Keratinocyte (primary cell): ENCODE measurements at regions not wholly inside any gene's neighbourhood (a gene's known extent, or its start where the extent isn't known, plus 50 kb on each side); places are given as distances from the start of the nearest gene placed in this dataset.
"Not testable (repeated sequence)": the region's sequence is repeated elsewhere in the genome, so short reads cannot be mapped to it uniquely, and the experiment has no call there.

Source experiments
- DNase-seq: peaks from one replicate; pipeline ENCODE4 v3.0.0-alpha.2; 2011; ENCODE audit warnings: low read depth, missing footprints, low spot score
- FAIRE-seq: peaks from 2 replicates; lab custom pipeline; 2011; peaks lifted over from hg19 to GRCh38; lab: Jason Lieb, UNC
- H2AFZ ChIP-seq: 2 replicates; pipeline ENCODE4 v1.6.0; 2012; ENCODE audit warnings: low read length, control low read depth, inconsistent platforms; ENCODE audit not compliant: control insufficient read depth
- H3K27ac ChIP-seq: 2 replicates; pipeline ENCODE4 v1.5.1; 2011; ENCODE audit warnings: low read length; ENCODE audit not compliant: control insufficient read depth, insufficient read depth
- H3K27me3 ChIP-seq: 3 replicates; pipeline ENCODE4 v1.6.0; 2011; ENCODE audit warnings: low read length; ENCODE audit not compliant: control insufficient read depth, insufficient read depth; ENCODE audit errors: extremely low read depth
- H3K36me3 ChIP-seq, 2 experiments: 2 replicates in 1 of 2; 3 replicates in 1 of 2; pipeline ENCODE4 v1.5.1; 2011; ENCODE audit warnings: low read length in 2 of 2, mild to moderate bottlenecking in 1 of 2; ENCODE audit not compliant: control insufficient read depth in 2 of 2, insufficient read depth in 2 of 2; ENCODE audit errors: extremely low read depth in 1 of 2
- H3K4me1 ChIP-seq: 3 replicates; pipeline ENCODE4 v1.5.1; 2011; ENCODE audit warnings: low read length; ENCODE audit not compliant: control insufficient read depth, insufficient read depth; ENCODE audit errors: extremely low read depth
- H3K4me2 ChIP-seq: 3 replicates; pipeline ENCODE4 v1.6.0; 2011; ENCODE audit warnings: low read depth, low read length; ENCODE audit not compliant: control insufficient read depth, insufficient read depth; ENCODE audit errors: extremely low read depth
- H3K4me3 ChIP-seq, 3 experiments: fragments of 200-600 bp in 1 of 3; sonication (generic) in 1 of 3; 2 replicates in 2 of 3; 3 replicates in 1 of 3; pipeline ENCODE4 v1.5.1; 2011 to 2016; ENCODE audit warnings: low read length in 3 of 3, mild to moderate bottlenecking in 3 of 3, control low read depth in 2 of 3, inconsistent platforms in 1 of 3, low read depth in 1 of 3, mixed read lengths in 1 of 3, mixed run types in 1 of 3, moderate library complexity in 1 of 3; ENCODE audit not compliant: control insufficient read depth in 2 of 3, insufficient read depth in 2 of 3; ENCODE audit errors: extremely low read depth in 1 of 3
- H3K79me2 ChIP-seq: 2 replicates; pipeline ENCODE4 v1.6.0; 2012; ENCODE audit warnings: low read length; ENCODE audit not compliant: control insufficient read depth, insufficient read depth
- H3K9ac ChIP-seq: 3 replicates; pipeline ENCODE4 v1.6.0; 2011; ENCODE audit warnings: low read length; ENCODE audit not compliant: control insufficient read depth, insufficient read depth; ENCODE audit errors: extremely low read depth
- H3K9me1 ChIP-seq: 3 replicates; pipeline ENCODE4 v1.6.0; 2011; ENCODE audit warnings: low read length; ENCODE audit not compliant: control insufficient read depth, insufficient read depth; ENCODE audit errors: extremely low read depth
- H3K9me3 ChIP-seq: 2 replicates; pipeline ENCODE4 v1.5.1; 2012; ENCODE audit warnings: low read depth, low read length; ENCODE audit not compliant: control insufficient read depth
- H4K20me1 ChIP-seq: 3 replicates; pipeline ENCODE4 v1.6.0; 2011; ENCODE audit warnings: low read length; ENCODE audit not compliant: control insufficient read depth, insufficient read depth; ENCODE audit errors: extremely low read depth
- EZH2 ChIP-seq: IDR thresholded peaks from one replicate; pipeline ENCODE4 v1.6.1; 2012; ENCODE audit warnings: inconsistent platforms, mild to moderate bottlenecking, low read length, moderate library complexity
- dilution Hi-C: fragments of 300-500 bp; cut with MboI; formaldehyde crosslinking; loops from one replicate; pipeline ENCODE4 v1.7.0; 2020; ENCODE audit warnings: low sequenced_read_pairs; ENCODE audit not compliant: extremely low pct_ligation_motif_present
- TF ChIP-seq, protein P1 (sequence below), 3 experiments: IDR thresholded peaks in 1 of 3; conservative IDR thresholded peaks in 1 of 3; optimal IDR thresholded peaks in 1 of 3; 2 replicates in 2 of 3; 3 replicates in 1 of 3; pipeline versions ENCODE3 to v1.5.1; 2011; ENCODE audit warnings: low read length in 3 of 3, mild to moderate bottlenecking in 3 of 3, moderate library complexity in 2 of 3, control low read depth in 1 of 3, inconsistent platforms in 1 of 3; ENCODE audit not compliant: insufficient read depth in 2 of 3; ENCODE audit errors: extremely low read depth in 1 of 3

DNA sequence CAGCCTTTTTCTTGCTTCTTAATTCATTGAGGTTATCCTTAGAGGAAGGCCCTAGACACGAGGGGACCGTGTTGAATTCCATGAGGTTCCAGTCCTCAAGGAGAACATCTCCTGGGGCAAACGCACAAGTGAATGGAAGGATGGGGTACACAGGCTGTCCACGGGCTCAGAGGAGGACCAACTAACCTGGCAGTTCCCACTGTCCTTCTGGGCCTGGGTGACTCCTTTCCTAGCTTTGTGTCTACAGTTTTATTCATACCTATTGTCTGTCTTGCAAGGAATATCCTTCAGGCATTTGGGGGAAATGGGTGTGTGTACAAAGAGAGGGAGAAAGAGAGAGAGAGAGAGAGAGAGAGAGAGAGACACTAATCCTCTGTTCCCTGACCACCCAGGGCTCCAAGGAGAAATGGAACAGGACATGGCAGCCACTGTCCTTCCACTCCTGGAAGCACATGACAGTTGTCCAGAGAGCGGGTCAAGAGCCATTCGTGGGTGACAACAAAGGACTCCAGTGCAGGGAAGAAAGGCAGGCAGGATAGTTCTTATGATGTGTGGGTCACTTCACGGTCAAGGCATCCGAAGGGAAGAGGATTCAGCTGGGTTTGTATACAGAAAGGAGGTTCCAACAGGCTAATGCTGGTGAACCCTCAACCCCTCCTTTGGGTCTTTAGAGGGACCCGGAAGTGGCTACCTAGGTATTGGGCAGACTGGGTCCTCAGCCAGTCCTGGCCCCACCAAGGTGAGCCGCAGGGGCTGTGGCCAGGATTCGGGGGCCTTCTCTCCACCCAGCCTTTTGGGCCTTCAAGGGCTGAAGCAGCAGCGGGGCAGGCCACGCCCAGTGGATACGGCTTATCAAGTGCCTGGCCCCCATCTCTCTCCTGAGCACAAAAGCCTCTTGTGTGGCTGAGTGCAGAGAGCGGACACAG, 150.6 kb downstream of the MYCN start:
- DNase-seq (no peak), FAIRE-seq (no peak)
- Histone ChIP-seq H3K4me1 (no peaks in the 10 kb centered on the region), H3K9me1 (no peaks in the 10 kb centered on the region), H3K4me2 (no peak overlapping the region), H3K4me3 (no peak overlapping the region), H3K27ac (no peak overlapping the region), H3K27me3 (peaks cover 3% of the 10 kb centered on the region), H2AFZ (no peak overlapping the region), H3K9me3 (no peaks in the 10 kb centered on the region), H4K20me1 (no peaks in the 10 kb centered on the region), H3K36me3 (no peaks in the 10 kb centered on the region), H3K79me2 (no peaks in the 10 kb centered on the region), H3K9ac (no peak overlapping the region)
- dilution Hi-C loops, result no loop called here
- no peak for TF ChIP-seq EZH2
- TF ChIP-seq, protein P1, sequence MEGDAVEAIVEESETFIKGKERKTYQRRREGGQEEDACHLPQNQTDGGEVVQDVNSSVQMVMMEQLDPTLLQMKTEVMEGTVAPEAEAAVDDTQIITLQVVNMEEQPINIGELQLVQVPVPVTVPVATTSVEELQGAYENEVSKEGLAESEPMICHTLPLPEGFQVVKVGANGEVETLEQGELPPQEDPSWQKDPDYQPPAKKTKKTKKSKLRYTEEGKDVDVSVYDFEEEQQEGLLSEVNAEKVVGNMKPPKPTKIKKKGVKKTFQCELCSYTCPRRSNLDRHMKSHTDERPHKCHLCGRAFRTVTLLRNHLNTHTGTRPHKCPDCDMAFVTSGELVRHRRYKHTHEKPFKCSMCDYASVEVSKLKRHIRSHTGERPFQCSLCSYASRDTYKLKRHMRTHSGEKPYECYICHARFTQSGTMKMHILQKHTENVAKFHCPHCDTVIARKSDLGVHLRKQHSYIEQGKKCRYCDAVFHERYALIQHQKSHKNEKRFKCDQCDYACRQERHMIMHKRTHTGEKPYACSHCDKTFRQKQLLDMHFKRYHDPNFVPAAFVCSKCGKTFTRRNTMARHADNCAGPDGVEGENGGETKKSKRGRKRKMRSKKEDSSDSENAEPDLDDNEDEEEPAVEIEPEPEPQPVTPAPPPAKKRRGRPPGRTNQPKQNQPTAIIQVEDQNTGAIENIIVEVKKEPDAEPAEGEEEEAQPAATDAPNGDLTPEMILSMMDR (optimal IDR thresholded peaks at IDR 0.05 in 1 of 3, IDR thresholded peaks at IDR 0.05 in 1 of 3, conservative IDR thresholded peaks at IDR 0.05 in 1 of 3; ENCODE audit: extremely low read depth in 1 of 3, insufficient read depth in 2 of 3, low read length in 3 of 3), result no peak

DNA sequence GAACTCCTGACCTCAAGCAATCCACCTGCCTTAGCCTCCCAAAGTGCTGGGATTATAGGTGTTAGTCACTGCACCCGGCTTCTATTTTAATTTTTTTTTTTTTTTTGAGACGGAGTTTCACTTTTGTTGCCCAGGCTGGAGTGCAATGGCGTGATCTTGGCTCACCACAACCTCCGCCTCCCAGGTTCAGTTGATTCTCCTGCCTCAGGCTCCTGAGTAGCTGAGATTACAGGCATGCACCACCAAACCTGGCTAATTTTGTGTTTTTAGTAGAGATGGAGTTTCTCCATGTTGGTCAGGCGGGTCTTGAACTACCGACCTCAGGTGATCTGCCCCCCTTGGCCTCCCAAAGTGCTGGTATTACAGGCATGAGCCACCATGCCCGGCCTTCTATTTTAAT, 149.1 kb downstream of the MYCN start:
- dilution Hi-C loops, H3K4me1 ChIP-seq, H3K4me2 ChIP-seq, H3K9ac ChIP-seq, H3K27ac ChIP-seq, H2AFZ ChIP-seq, H3K36me3 ChIP-seq, H3K79me2 ChIP-seq, H3K4me3 ChIP-seq, H3K9me3 ChIP-seq, H4K20me1 ChIP-seq, DNase-seq, FAIRE-seq, H3K9me1 ChIP-seq, H3K27me3 ChIP-seq: not testable (repeated sequence)

DNA sequence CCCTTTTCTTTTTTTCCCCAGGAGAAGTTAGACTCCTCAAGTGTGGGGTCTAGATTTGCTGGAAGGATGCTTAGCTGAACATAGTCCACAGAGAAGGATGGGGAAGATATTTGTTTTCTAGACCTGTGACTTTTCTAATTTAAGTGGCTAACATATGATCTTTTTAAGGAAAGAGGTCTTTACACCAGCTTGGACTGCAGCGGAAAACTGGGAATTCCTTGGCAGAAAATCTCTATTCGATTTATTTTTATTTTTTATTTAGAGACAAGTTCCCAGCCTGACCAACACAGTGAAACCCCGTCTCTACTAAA, 148.4 kb downstream of the MYCN start:
- Histone ChIP-seq H4K20me1 (no peaks in the 10 kb centered on the region), H3K9ac (no peak overlapping the region), H2AFZ (no peak overlapping the region), H3K4me2 (no peak overlapping the region), H3K27me3 (peaks cover 3% of the 10 kb centered on the region), H3K27ac (no peak overlapping the region), H3K36me3 (no peaks in the 10 kb centered on the region), H3K79me2 (no peaks in the 10 kb centered on the region), H3K4me1 (no peaks in the 10 kb centered on the region), H3K4me3 (no peak overlapping the region), H3K9me1 (no peaks in the 10 kb centered on the region), H3K9me3 (no peaks in the 10 kb centered on the region)
- no peak for TF ChIP-seq EZH2
- TF ChIP-seq, protein P1 (optimal IDR thresholded peaks at IDR 0.05 in 1 of 3, IDR thresholded peaks at IDR 0.05 in 1 of 3, conservative IDR thresholded peaks at IDR 0.05 in 1 of 3; ENCODE audit: extremely low read depth in 1 of 3, insufficient read depth in 2 of 3, low read length in 3 of 3), result no peak
- DNase-seq, result no peak
- no peak for FAIRE-seq
- dilution Hi-C loops, result no loop called here
